GM06990 (cell line): ENCODE measurements at regions not wholly inside any gene's neighbourhood (a gene's known extent, or its start where the extent isn't known, plus 50 kb on each side); places are given as distances from the start of the nearest gene placed in this dataset.

Experiments used
- DNase-seq: peaks from one replicate; pipeline ENCODE4 v3.0.0-alpha.2; 2011; ENCODE audit not compliant: insufficient read length; ENCODE audit errors: extremely low read depth
- H3K27me3 ChIP-seq: replicated peaks from 2 replicates; pipeline ENCODE4 v1.6.0; 2011; ENCODE audit warnings: low read length; ENCODE audit not compliant: control insufficient read depth, insufficient read depth
- H3K36me3 ChIP-seq: 2 replicates; pipeline ENCODE4 v1.5.1; 2011; ENCODE audit warnings: low read length; ENCODE audit not compliant: control insufficient read depth, insufficient read depth
- H3K4me3 ChIP-seq: replicated peaks from 2 replicates; pipeline ENCODE4 v1.5.1; 2011; ENCODE audit warnings: low read depth, mild to moderate bottlenecking, control low read depth, low read length
- CTCF ChIP-seq: IDR thresholded peaks from 2 replicates; pipeline ENCODE4 v1.5.1; 2011; ENCODE audit warnings: low read length, control low read depth, mild to moderate bottlenecking, inconsistent platforms; ENCODE audit not compliant: insufficient read depth, poor library complexity, severe bottlenecking

GRCh38 chr6:6515691-6516607, 72.6 kb upstream of the LY86 start:
- Histone ChIP-seq H3K4me3 (no peak overlapping the region), H3K27me3 (no peaks in the 10 kb centered on the region), H3K36me3 (no peaks in the 10 kb centered on the region)
- TF ChIP-seq CTCF: no peak
- peak; percentile 56 for DNase-seq

- TF ChIP-seq CTCF: no peak
- DNase-seq: no peak
- no peaks in the 10 kb centered on the region for H3K36me3 ChIP-seq
- no peak overlapping the region for H3K4me3 ChIP-seq
- H3K27me3 ChIP-seq: no peaks in the 10 kb centered on the region
These were observed 71.7 kb upstream of the LY86 start for GRCh38 chr6:6516666-6517458.

GRCh38 chr6:6518631-6519427, 69.7 kb upstream of the LY86 start:
- no peaks in the 10 kb centered on the region for H3K27me3 ChIP-seq
- no peak overlapping the region for H3K4me3 ChIP-seq
- no peak for DNase-seq
- no peak for TF ChIP-seq CTCF
- H3K36me3 ChIP-seq: no peaks in the 10 kb centered on the region

- Histone ChIP-seq H3K4me3 (no peak overlapping the region), H3K27me3 (no peaks in the 10 kb centered on the region), H3K36me3 (no peaks in the 10 kb centered on the region)
- DNase-seq: no peak
- no peak for TF ChIP-seq CTCF
These were observed 66.5 kb upstream of the LY86 start for GRCh38 chr6:6521961-6522482.

GRCh38 chr6:6522709-6523108, 65.8 kb upstream of the LY86 start:
- Histone ChIP-seq H3K27me3 (no peaks in the 10 kb centered on the region), H3K36me3 (no peaks in the 10 kb centered on the region), H3K4me3 (no peak overlapping the region)
- no peak for DNase-seq
- no peak for TF ChIP-seq CTCF
